Jurkat, Clone E6-1 (cell line): ENCODE measurements at regions not wholly inside any gene's neighbourhood (a gene's known extent, or its start where the extent isn't known, plus 50 kb on each side); places are given as distances from the start of the nearest gene placed in this dataset.
"Not testable (repeated sequence)": the region's sequence is repeated elsewhere in the genome, so short reads cannot be mapped to it uniquely, and the experiment has no call there.

Source experiments
- DNase-seq: peaks from one replicate; pipeline ENCODE4 v3.0.0-alpha.2; 2011; ENCODE audit warnings: low read depth, low spot score
- H3K4me3 ChIP-seq: 2 replicates; pipeline ENCODE4 v1.5.1; 2011; ENCODE audit warnings: mild to moderate bottlenecking, low read length, control low read depth, moderate library complexity

GRCh38 chr6:88472851-88473525 lies 306.8 kb upstream of the CNR1 start:
- DNase-seq: no peak
- no peak overlapping the region for H3K4me3 ChIP-seq

- no peak overlapping the region for H3K4me3 ChIP-seq
- no peak for DNase-seq
Measured at GRCh38 chr6:88459643-88460042, 293.5 kb upstream of the CNR1 start.

GRCh38 chr6:88459189-88459588 lies 293.0 kb upstream of the CNR1 start:
- no peak overlapping the region for H3K4me3 ChIP-seq
- DNase-seq: no peak

GRCh38 chr6:88458662-88459061 lies 292.5 kb upstream of the CNR1 start:
- no peak overlapping the region for H3K4me3 ChIP-seq
- no peak for DNase-seq

- no peak for DNase-seq
Measured at GRCh38 chr6:88456221-88456859, 290.2 kb upstream of the CNR1 start.

GRCh38 chr6:88455317-88455716 lies 289.2 kb upstream of the CNR1 start:
- no peak overlapping the region for H3K4me3 ChIP-seq
- DNase-seq: no peak

More at GRCh38 chr6:88456221-88456859, 290.2 kb upstream of the CNR1 start:
- no peak overlapping the region for H3K4me3 ChIP-seq

GRCh38 chr6:88454658-88455057 lies 288.5 kb upstream of the CNR1 start:
- no peak for DNase-seq
- no peak overlapping the region for H3K4me3 ChIP-seq

- no peak overlapping the region for H3K4me3 ChIP-seq
- no peak for DNase-seq
Measured at GRCh38 chr6:88449770-88450169, 283.6 kb upstream of the CNR1 start.

- no peak overlapping the region for H3K4me3 ChIP-seq
- DNase-seq: no peak
Measured at GRCh38 chr6:88445188-88445965, 279.2 kb upstream of the CNR1 start.

- DNase-seq: no peak
- no peak overlapping the region for H3K4me3 ChIP-seq
Measured at GRCh38 chr6:88443554-88443953, 277.4 kb upstream of the CNR1 start.

GRCh38 chr6:88442737-88443136 lies 276.6 kb upstream of the CNR1 start:
- no peak for DNase-seq
- no peak overlapping the region for H3K4me3 ChIP-seq

- no peak overlapping the region for H3K4me3 ChIP-seq
- no peak for DNase-seq
Measured at GRCh38 chr6:88441346-88441745, 275.2 kb upstream of the CNR1 start.

GRCh38 chr6:88428068-88428467 lies 261.9 kb upstream of the CNR1 start:
- H3K4me3 ChIP-seq: no peak overlapping the region

GRCh38 chr6:88426005-88426404 lies 259.9 kb upstream of the CNR1 start:
- H3K4me3 ChIP-seq: no peak overlapping the region
- DNase-seq: no peak

More at GRCh38 chr6:88428068-88428467, 261.9 kb upstream of the CNR1 start:
- no peak for DNase-seq

GRCh38 chr6:88422831-88423230 lies 256.7 kb upstream of the CNR1 start:
- DNase-seq: no peak
- no peak overlapping the region for H3K4me3 ChIP-seq

GRCh38 chr6:88420967-88421488 lies 254.9 kb upstream of the CNR1 start:
- DNase-seq, H3K4me3 ChIP-seq: not testable (repeated sequence)

- not testable (repeated sequence) for DNase-seq, H3K4me3 ChIP-seq
Measured at GRCh38 chr6:88418921-88419810, 253.0 kb upstream of the CNR1 start.

GRCh38 chr6:88417361-88417760 lies 251.2 kb upstream of the CNR1 start:
- DNase-seq, H3K4me3 ChIP-seq: not testable (repeated sequence)

- no peak for DNase-seq
- no peak overlapping the region for H3K4me3 ChIP-seq
Measured at GRCh38 chr6:88413459-88413858, 247.3 kb upstream of the CNR1 start.
